Stomach (tissue), 8 donors: ENCODE measurements at regions not wholly inside any gene's neighbourhood (a gene's known extent, or its start where the extent isn't known, plus 50 kb on each side); places are given as distances from the start of the nearest gene placed in this dataset.

Source experiments
- DNase-seq, 2 donors: peaks; one replicate each; pipeline versions ENCODE4 v3.0.0 to v3.0.0-alpha.2; 2013 to 2019
- H3K27ac ChIP-seq, 5 donors: fragments of 200-600 bp in 4 of 5; sonication (generic) in 4 of 5; one replicate each; pipeline ENCODE4 v1.5.1; 2013 to 2019; ENCODE audit warnings: mild to moderate bottlenecking in 1 of 5, moderate library complexity in 1 of 5
- H3K27me3 ChIP-seq, 3 donors: fragments of 200-600 bp; sonication (generic); one replicate each; pipeline ENCODE4 v1.5.1; 2017 to 2019; ENCODE audit warnings: mixed run types in 1 of 3
- H3K36me3 ChIP-seq, 4 donors: fragments of 200-600 bp; sonication (generic); 1 replicate in 3 of 4; 2 replicates in 1 of 4; pipeline ENCODE4 v1.5.1; 2016 to 2019
- H3K4me1 ChIP-seq, 4 donors: fragments of 200-600 bp; sonication (generic); one replicate each; pipeline ENCODE4 v1.5.1; 2016 to 2019
- H3K4me3 ChIP-seq, 4 donors: fragments of 200-600 bp; sonication (generic) in 3 of 4; one replicate each; pipeline ENCODE4 v1.5.1; 2016 to 2019; ENCODE audit warnings: mild to moderate bottlenecking in 1 of 4
- H3K9me3 ChIP-seq, 4 donors: fragments of 200-600 bp; sonication (generic); one replicate each; pipeline ENCODE4 v1.5.1; 2016 to 2019
- EP300 ChIP-seq: sonication (generic); formaldehyde crosslinking; IDR thresholded peaks from one replicate; pipeline ENCODE4 v1.6.1; 2017; ENCODE audit warnings: antibody characterized with exemption
- POLR2A ChIP-seq, 4 donors: fragments of 450-650 bp; IDR thresholded peaks; one replicate each; pipeline ENCODE4 v1.6.1; 2016; ENCODE audit warnings: antibody characterized with exemption in 4 of 4, control low read depth in 2 of 4, mild to moderate bottlenecking in 1 of 4, moderate library complexity in 1 of 4
- POLR2AphosphoS5 ChIP-seq, 3 donors: sonication (generic); formaldehyde crosslinking; IDR thresholded peaks; one replicate each; pipeline ENCODE4 v1.6.1; 2016; ENCODE audit warnings: antibody characterized with exemption in 3 of 3
- WGBS, 5 donors: extraction: QIAGEN DNeasy Blood & Tissue Kit in 3 of 5; methylation state at CpG; one replicate each; pipeline versions ENCODE4 v1.1.5 to v1.1.7; 2013 to 2018; 5-methylcytosine and 5-hydroxymethylcytosine counted together
- intact Hi-C: fragments of 100-400 bp; cut with DNase I; formaldehyde crosslinking; loops from one replicate; pipeline ENCODE4 v1.15.1; 2023; ENCODE audit warnings: low total_unique reads
- TF ChIP-seq, protein P1 (sequence below), 7 experiments: fragments of 450-650 bp in 4 of 7; fragments of 200-600 bp in 3 of 7; sonication (generic) in 3 of 7; IDR thresholded peaks; one replicate each; pipeline ENCODE4 v1.5.1; 2016 to 2019; ENCODE audit warnings: antibody characterized with exemption in 7 of 7, control low read depth in 2 of 7, mild to moderate bottlenecking in 1 of 7
- donor health status: healthy with polysubstance abuse.
- donor health status: Bipolar disorder and iron deficiency.
- donor health status: healthy.

DNA sequence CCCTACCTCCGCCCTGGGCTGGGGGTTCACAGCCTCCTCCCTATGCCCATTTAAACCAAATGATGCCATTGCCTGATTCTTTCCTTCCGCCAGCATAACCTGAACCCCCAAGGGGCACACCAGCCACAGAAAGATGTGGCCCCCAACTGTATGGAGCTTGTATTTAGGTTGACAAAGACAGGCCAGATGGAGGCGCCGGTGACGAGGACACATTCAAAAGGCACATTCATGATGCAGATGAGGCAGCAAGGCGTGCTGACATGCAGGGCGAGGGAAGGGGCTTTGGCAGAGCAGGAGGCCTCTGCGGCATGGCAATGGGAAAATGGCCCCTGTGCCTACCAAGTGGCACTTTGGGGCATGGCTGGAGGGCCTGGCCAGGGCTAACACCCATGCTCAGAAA, 112.2 kb downstream of the RFLNA start:
- Histone ChIP-seq H3K27me3 (no peaks in the 10 kb centered on the region), H3K9me3 (no peaks in the 10 kb centered on the region), H3K4me3 (no peak overlapping the region), H3K4me1 (peaks cover 38 to 68% (median 49%) of the 10 kb centered on the region in 4 donors), H3K27ac (no peak overlapping the region), H3K36me3 (peaks cover 10 to 67% (median 49%) of the 10 kb centered on the region in 4 donors)
- TF ChIP-seq POLR2A (IDR thresholded peaks at IDR 0.05) (no peak), EP300 (no peak), POLR2AphosphoS5 (IDR thresholded peaks at IDR 0.05) (no peak)
- TF ChIP-seq, protein P1, sequence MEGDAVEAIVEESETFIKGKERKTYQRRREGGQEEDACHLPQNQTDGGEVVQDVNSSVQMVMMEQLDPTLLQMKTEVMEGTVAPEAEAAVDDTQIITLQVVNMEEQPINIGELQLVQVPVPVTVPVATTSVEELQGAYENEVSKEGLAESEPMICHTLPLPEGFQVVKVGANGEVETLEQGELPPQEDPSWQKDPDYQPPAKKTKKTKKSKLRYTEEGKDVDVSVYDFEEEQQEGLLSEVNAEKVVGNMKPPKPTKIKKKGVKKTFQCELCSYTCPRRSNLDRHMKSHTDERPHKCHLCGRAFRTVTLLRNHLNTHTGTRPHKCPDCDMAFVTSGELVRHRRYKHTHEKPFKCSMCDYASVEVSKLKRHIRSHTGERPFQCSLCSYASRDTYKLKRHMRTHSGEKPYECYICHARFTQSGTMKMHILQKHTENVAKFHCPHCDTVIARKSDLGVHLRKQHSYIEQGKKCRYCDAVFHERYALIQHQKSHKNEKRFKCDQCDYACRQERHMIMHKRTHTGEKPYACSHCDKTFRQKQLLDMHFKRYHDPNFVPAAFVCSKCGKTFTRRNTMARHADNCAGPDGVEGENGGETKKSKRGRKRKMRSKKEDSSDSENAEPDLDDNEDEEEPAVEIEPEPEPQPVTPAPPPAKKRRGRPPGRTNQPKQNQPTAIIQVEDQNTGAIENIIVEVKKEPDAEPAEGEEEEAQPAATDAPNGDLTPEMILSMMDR (IDR thresholded peaks at IDR 0.05), result no peak
- intact Hi-C loops, result no loop called here
- 95 to 99% (median 98%) methylated on average over 8 of the region's 8 CpGs for WGBS, 5 donors
- DNase-seq, result no peak

- no peak for TF ChIP-seq EP300
- TF ChIP-seq, protein P1 (IDR thresholded peaks at IDR 0.05), result no peak
- no peak for TF ChIP-seq POLR2A (IDR thresholded peaks at IDR 0.05)
- TF ChIP-seq POLR2AphosphoS5 (IDR thresholded peaks at IDR 0.05), result no peak
- Histone ChIP-seq H3K27me3 (no peaks in the 10 kb centered on the region), H3K4me1 (peaks cover 34 to 61% (median 45%) of the 10 kb centered on the region in 4 donors), H3K9me3 (no peaks in the 10 kb centered on the region), H3K27ac (no peak overlapping the region), H3K36me3 (peaks cover 18 to 67% (median 54%) of the 10 kb centered on the region in 4 donors), H3K4me3 (no peak overlapping the region)
- 74 to 95% (median 81%) methylated on average over 10 of the region's 10 CpGs for WGBS, 5 donors
- intact Hi-C loops, result no loop called here
- no peak for DNase-seq
These were observed 111.2 kb downstream of the RFLNA start for GRCh38 chr12:124406043-124406442.

DNA sequence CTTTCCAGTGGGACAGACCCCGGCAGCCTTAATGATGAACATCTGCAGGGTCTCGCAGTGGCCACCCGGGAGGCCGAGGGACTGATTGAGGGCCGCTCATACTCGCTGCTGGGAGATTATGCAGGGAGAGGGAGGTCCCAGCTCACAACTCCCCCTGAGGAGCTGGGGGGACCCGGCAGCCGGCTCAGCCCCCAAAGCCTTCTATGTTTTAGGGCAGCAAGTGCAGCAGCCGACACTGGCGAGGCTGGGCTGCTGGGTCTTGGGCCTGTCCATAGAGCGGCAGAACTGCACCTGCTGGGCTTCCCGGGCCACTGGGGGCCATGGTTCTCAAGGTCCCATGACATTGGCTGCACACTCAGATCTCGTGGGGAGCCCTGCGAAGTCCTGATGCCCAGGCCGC, 110.7 kb downstream of the RFLNA start:
- Histone ChIP-seq H3K4me1 (peaks cover 30 to 58% (median 41%) of the 10 kb centered on the region in 4 donors), H3K27ac (no peak overlapping the region), H3K36me3 (peaks cover 22 to 72% (median 58%) of the 10 kb centered on the region in 4 donors), H3K9me3 (no peaks in the 10 kb centered on the region), H3K27me3 (no peaks in the 10 kb centered on the region), H3K4me3 (no peak overlapping the region)
- intact Hi-C loops, result no loop called here
- no peak for DNase-seq
- 81 to 100% (median 89%) methylated on average over 1 to 15 of the region's 15 CpGs for WGBS, 5 donors
- TF ChIP-seq POLR2AphosphoS5 (IDR thresholded peaks at IDR 0.05) (no peak), EP300 (no peak), POLR2A (IDR thresholded peaks at IDR 0.05) (no peak)
- TF ChIP-seq, protein P1 (IDR thresholded peaks at IDR 0.05), result no peak

DNA sequence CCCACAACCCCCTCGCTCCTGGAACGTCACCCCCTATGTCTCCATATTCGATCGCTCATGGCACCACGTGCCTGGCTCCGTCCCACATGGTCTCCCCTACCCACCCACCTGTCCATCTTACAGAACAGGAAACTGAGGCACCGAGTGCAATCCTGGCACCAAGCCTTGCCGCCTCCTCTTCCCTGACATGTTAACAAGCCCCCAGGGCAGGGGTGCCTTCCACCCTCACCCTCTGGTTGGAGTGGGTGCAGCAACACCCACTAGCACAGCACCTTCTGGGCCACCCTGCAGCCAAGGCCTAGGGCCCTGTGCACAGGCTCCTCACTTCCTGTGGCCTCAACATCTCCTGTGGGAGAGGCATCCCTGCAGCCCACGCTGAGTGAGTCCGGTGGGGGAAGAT, 110.3 kb downstream of the RFLNA start:
- no peak overlapping the region for H3K4me3 ChIP-seq
- WGBS, 5 donors, result 81 to 92% (median 88%) methylated on average over 10 of the region's 10 CpGs
- peaks cover 26 to 58% (median 36%) of the 10 kb centered on the region in 4 donors for H3K4me1 ChIP-seq
- no peak for TF ChIP-seq POLR2A (IDR thresholded peaks at IDR 0.05)
- TF ChIP-seq, protein P1 (IDR thresholded peaks at IDR 0.05), result no peak
- no peak for DNase-seq
- no peaks in the 10 kb centered on the region for H3K27me3 ChIP-seq
- no peaks in the 10 kb centered on the region for H3K9me3 ChIP-seq
- H3K27ac ChIP-seq, result peak overlapping the region in 1 of 5 donors; percentile 69
- intact Hi-C loops, result no loop called here
- peaks cover 26 to 76% (median 63%) of the 10 kb centered on the region in 4 donors for H3K36me3 ChIP-seq
